Mesothelial cell of epicardium (in vitro differentiated cells): ENCODE measurements at regions not wholly inside any gene's neighbourhood (a gene's known extent, or its start where the extent isn't known, plus 50 kb on each side); places are given as distances from the start of the nearest gene placed in this dataset.

Experiments
- DNase-seq, 2 experiments: peaks; one replicate each; pipeline ENCODE4 v3.0.0; 2021; ENCODE audit warnings: low spot score in 2 of 2; ENCODE audit not compliant: unreplicated experiment in 2 of 2
- H3K27ac Mint-ChIP-seq: 2 replicates; pipeline ENCODE4 v1.8.0; 2021; ENCODE audit warnings: mixed read lengths
- H3K27me3 Mint-ChIP-seq: 2 replicates; pipeline ENCODE4 v1.8.0; 2021; ENCODE audit warnings: low read depth, mixed read lengths
- H3K36me3 Mint-ChIP-seq: 2 replicates; pipeline ENCODE4 v1.8.0; 2021; ENCODE audit warnings: mixed read lengths
- H3K4me1 Mint-ChIP-seq: 2 replicates; pipeline ENCODE4 v1.8.0; 2021; ENCODE audit warnings: mixed read lengths
- H3K4me3 Mint-ChIP-seq: 2 replicates; pipeline ENCODE4 v1.8.0; 2021; ENCODE audit warnings: mild to moderate bottlenecking, moderate library complexity, mixed read lengths
- H3K9me3 Mint-ChIP-seq: 2 replicates; pipeline ENCODE4 v1.8.0; 2021; ENCODE audit warnings: mixed read lengths
- TF ChIP-seq, protein P1 (sequence below): fragments of 200-600 bp; sonication (generic); IDR thresholded peaks from one replicate; pipeline ENCODE4 v1.5.0; 2021; ENCODE audit warnings: antibody characterized with exemption; ENCODE audit not compliant: unreplicated experiment

DNA sequence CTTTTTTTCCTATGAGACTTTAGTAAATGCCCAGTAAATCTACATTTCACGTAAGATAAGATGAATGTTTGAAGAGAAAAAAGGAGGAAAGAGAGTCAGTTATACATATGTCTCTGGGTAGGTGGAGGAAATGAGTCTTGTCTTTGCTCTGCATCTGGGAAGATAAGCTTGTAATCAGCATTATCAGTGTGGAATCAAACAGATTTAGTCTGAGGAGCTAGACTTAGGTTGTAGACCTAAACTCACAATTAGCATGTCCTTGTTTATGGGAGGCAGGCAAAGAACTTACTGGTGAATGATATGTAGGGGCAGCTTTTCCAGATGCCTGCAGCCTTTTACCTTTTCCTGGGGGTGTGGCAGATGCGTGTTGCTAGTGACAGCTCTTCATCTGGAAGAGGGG, 962.3 kb downstream of the TBC1D22A start:
- Mint-ChIP-seq H3K4me1 (no peaks in the 10 kb centered on the region), H3K4me3 (no peak overlapping the region), H3K27me3 (no peaks in the 10 kb centered on the region), H3K9me3 (peaks cover 10% of the 10 kb centered on the region), H3K36me3 (no peaks in the 10 kb centered on the region), H3K27ac (no peak overlapping the region)
- DNase-seq: no peak
- TF ChIP-seq, protein P1, sequence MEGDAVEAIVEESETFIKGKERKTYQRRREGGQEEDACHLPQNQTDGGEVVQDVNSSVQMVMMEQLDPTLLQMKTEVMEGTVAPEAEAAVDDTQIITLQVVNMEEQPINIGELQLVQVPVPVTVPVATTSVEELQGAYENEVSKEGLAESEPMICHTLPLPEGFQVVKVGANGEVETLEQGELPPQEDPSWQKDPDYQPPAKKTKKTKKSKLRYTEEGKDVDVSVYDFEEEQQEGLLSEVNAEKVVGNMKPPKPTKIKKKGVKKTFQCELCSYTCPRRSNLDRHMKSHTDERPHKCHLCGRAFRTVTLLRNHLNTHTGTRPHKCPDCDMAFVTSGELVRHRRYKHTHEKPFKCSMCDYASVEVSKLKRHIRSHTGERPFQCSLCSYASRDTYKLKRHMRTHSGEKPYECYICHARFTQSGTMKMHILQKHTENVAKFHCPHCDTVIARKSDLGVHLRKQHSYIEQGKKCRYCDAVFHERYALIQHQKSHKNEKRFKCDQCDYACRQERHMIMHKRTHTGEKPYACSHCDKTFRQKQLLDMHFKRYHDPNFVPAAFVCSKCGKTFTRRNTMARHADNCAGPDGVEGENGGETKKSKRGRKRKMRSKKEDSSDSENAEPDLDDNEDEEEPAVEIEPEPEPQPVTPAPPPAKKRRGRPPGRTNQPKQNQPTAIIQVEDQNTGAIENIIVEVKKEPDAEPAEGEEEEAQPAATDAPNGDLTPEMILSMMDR: no peak

DNA sequence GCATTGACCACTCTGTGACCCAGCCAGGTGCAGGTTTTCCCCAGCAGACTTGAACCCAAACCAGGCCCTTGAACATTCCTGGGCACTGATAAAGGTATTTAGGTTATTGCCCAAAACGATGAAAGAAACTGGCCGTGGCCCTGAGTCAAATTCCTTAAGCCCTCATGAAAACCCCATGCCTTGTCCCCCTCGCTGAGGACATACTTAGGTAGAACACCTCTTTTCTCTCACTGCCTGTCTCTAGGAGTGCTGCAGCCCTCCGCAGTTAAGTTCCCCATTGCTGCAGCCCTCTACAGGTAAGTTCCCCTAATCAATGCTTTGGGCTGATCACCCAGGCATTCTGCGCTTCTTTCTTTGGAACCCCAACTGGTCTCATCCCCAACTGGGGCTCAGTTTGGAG, 961.6 kb downstream of the TBC1D22A start:
- TF ChIP-seq, protein P1: no peak
- peaks cover 6% of the 10 kb centered on the region for H3K9me3 Mint-ChIP-seq
- no peaks in the 10 kb centered on the region for H3K36me3 Mint-ChIP-seq
- H3K4me1 Mint-ChIP-seq: no peaks in the 10 kb centered on the region
- no peak overlapping the region for H3K27ac Mint-ChIP-seq
- H3K27me3 Mint-ChIP-seq: no peaks in the 10 kb centered on the region
- no peak for DNase-seq
- no peak overlapping the region for H3K4me3 Mint-ChIP-seq

DNA sequence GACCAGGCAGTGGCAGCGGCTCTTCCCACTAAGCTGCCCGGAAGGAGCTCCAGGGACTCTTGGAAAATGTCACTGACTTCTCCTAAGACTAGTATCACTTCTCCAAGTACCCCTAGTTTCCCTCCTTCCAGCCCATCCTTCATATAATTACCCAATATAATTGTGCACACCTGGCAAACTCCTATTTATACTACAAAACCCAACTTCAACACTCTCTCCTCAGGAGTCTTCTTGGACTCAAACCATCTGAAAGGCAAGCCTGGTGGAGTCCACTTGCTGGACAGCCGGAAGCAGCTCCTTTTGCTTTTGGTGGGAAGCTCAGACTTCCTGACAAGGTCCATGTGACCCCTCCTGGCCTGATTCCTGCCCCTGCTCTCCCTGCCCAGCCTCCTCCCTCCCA, 955.9 kb downstream of the TBC1D22A start:
- TF ChIP-seq, protein P1: no peak
- Mint-ChIP-seq H3K4me3 (no peak overlapping the region), H3K36me3 (no peaks in the 10 kb centered on the region), H3K4me1 (no peaks in the 10 kb centered on the region), H3K27ac (no peak overlapping the region), H3K27me3 (peaks cover 3% of the 10 kb centered on the region), H3K9me3 (no peaks in the 10 kb centered on the region)
- no peak for DNase-seq

DNA sequence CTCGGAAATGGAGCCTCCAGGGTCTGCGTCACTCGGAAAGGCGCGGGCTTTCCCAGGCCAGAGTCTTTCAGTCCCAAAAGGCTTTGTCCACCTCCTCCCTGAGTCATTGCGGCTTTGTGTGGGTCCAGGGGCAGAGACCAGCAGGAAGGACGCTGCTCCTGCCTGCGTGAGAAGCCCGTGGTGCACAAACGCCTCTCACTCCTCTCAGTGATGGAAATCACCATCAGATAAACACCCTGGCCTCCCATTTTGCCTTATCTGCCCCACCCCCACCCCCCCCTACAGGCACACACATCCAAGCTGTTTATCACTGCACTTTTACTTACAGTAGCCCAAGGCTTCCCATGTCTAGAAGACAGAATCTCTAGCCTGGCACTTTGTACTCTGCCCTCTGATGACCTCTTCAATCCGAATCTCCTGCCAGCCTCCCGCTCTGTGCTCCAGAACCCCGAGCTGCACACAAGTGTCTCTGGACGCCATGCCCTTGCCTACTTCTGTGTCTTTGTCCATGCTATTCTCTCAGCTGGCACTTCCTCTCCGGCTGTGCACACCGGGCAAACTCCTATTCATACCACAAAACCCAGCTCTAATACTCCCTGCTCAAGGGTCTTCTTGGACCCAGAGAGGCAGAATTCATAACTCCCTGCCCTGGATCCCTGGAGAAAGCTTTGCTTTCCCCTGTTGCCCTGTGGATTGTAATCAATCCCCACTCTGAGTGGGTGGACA, 954.6 kb downstream of the TBC1D22A start:
- Mint-ChIP-seq H3K27ac (no peak overlapping the region), H3K4me1 (no peaks in the 10 kb centered on the region), H3K4me3 (no peak overlapping the region), H3K9me3 (no peaks in the 10 kb centered on the region), H3K36me3 (no peaks in the 10 kb centered on the region), H3K27me3 (peaks cover 3% of the 10 kb centered on the region)
- TF ChIP-seq, protein P1: no peak
- DNase-seq: no peak

DNA sequence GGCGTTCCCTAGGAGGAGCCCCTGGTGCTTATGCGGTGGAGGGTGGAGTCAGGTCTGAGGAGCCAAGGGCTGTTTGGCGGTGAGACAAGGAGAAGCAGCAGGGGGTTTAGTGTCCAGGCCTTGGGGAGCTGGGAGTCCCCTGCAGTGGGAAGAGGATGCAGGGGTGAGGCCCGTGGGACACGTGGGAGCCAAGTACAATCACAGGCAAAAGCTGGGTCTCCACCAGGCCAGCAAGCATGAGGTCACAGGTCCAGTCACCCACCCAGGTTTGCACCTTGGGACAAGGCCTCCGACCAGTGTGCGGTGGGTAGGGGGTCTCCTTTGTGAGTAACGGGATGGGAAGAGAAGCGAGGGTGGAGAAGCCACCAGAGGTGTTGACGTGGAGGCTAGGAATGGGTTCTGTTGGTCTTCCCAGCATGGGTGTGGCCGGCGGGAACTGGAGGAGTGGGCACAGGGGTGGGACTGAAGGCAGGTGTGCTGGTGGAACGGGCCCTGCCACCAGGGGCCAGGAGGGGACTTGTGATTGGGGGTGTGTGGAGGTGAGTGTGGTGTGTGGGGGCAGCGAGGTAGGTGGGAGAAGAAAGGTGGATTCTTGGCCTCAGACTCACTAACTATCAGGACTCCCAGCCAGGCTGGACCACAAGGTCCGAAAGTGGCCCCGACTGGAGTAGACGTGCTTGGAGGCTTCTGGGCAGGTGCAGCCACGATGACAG, 953.6 kb downstream of the TBC1D22A start:
- H3K9me3 Mint-ChIP-seq: no peaks in the 10 kb centered on the region
- no peak for DNase-seq

More for the DNA sequence above, 953.6 kb downstream of the TBC1D22A start:
- Mint-ChIP-seq H3K27ac (no peak overlapping the region), H3K27me3 (peaks cover 3% of the 10 kb centered on the region), H3K36me3 (no peaks in the 10 kb centered on the region), H3K4me3 (no peak overlapping the region), H3K4me1 (no peaks in the 10 kb centered on the region)
- TF ChIP-seq, protein P1: no peak
